PC-9 (cell line): ENCODE measurements at regions not wholly inside any gene's neighbourhood (a gene's known extent, or its start where the extent isn't known, plus 50 kb on each side); places are given as distances from the start of the nearest gene placed in this dataset.

Experiments
- CTCF ChIP-seq: fragments of 200-600 bp; sonication (generic); conservative IDR thresholded peaks from 2 replicates; pipeline ENCODE4 v1.6.1; 2017; ENCODE audit warnings: mixed run types, antibody characterized with exemption, mild to moderate bottlenecking, moderate library complexity
- EZH2 ChIP-seq: fragments of 200-600 bp; sonication (generic); IDR thresholded peaks from 2 replicates; pipeline ENCODE4 v1.8.0; 2017; ENCODE audit warnings: antibody characterized with exemption, low read depth

- no peak for TF ChIP-seq CTCF
- no peak for TF ChIP-seq EZH2
Observed at GRCh38 chr2:16390561-16390960, 275.1 kb downstream of the CYRIA start.
